CD14-positive monocyte (primary cell): ENCODE measurements at regions not wholly inside any gene's neighbourhood (a gene's known extent, or its start where the extent isn't known, plus 50 kb on each side); places are given as distances from the start of the nearest gene placed in this dataset.

Experiments used
- DNase-seq, 3 donors: peaks; one replicate each; pipeline ENCODE4 v3.0.0-alpha.2; 2011 to 2022
- H2AFZ ChIP-seq: 2 replicates; pipeline ENCODE4 v1.6.0; 2012; ENCODE audit warnings: mild to moderate bottlenecking, low read depth, low read length, inconsistent platforms; ENCODE audit not compliant: insufficient read depth, poor library complexity, severe bottlenecking
- H3K27ac ChIP-seq, 2 donors: 1 replicate in 1 of 2; 2 replicates in 1 of 2; pipeline ENCODE4 v1.5.1; 2012 to 2013; ENCODE audit warnings: low read length in 2 of 2, control low read depth in 1 of 2, inconsistent platforms in 1 of 2, low read depth in 1 of 2, mild to moderate bottlenecking in 1 of 2
- H3K27me3 ChIP-seq, 2 donors: one replicate each; pipeline versions ENCODE4 v1.6.0 to v1.6.1; 2011 to 2013; ENCODE audit warnings: low read length in 2 of 2; ENCODE audit not compliant: control insufficient read depth in 2 of 2, insufficient read depth in 2 of 2
- H3K36me3 ChIP-seq, 2 donors: replicated peaks in 1 of 2; 1 replicate in 1 of 2; 2 replicates in 1 of 2; pipeline versions ENCODE4 v1.5.1 to v1.6.1; 2012 to 2013; ENCODE audit warnings: low read length in 2 of 2, control low read depth in 1 of 2, inconsistent platforms in 1 of 2, mild to moderate bottlenecking in 1 of 2; ENCODE audit not compliant: insufficient read depth in 2 of 2, control insufficient read depth in 1 of 2
- H3K4me1 ChIP-seq, 2 donors: 1 replicate in 1 of 2; 2 replicates in 1 of 2; pipeline versions ENCODE4 v1.5.1 to v1.6.1; 2012 to 2013; ENCODE audit warnings: low read length in 2 of 2, control low read depth in 1 of 2, inconsistent platforms in 1 of 2, mild to moderate bottlenecking in 1 of 2, moderate library complexity in 1 of 2; ENCODE audit not compliant: insufficient read depth in 2 of 2, control insufficient read depth in 1 of 2
- H3K4me2 ChIP-seq: replicated peaks from 2 replicates; pipeline ENCODE3; 2012; ENCODE audit warnings: low read length, moderate library complexity, mild to moderate bottlenecking; ENCODE audit not compliant: poor library complexity, severe bottlenecking; ENCODE audit errors: extremely low read depth
- H3K4me3 ChIP-seq, 3 experiments: fragments of 200-600 bp in 1 of 3; sonication (generic) in 1 of 3; replicated peaks in 1 of 3; 1 replicate in 2 of 3; 2 replicates in 1 of 3; pipeline ENCODE4 v1.5.1; 2011 to 2013; ENCODE audit warnings: low read length in 3 of 3, mild to moderate bottlenecking in 3 of 3, control low read depth in 2 of 3, low read depth in 2 of 3, inconsistent platforms in 1 of 3, moderate library complexity in 1 of 3
- H3K79me2 ChIP-seq: 2 replicates; pipeline ENCODE4 v1.6.0; 2012; ENCODE audit warnings: mild to moderate bottlenecking, control low read depth, inconsistent platforms, low read length, moderate library complexity; ENCODE audit not compliant: insufficient read depth
- H3K9ac ChIP-seq: 2 replicates; pipeline ENCODE4 v1.6.0; 2017; ENCODE audit warnings: low read length, mild to moderate bottlenecking; ENCODE audit not compliant: insufficient read depth, poor library complexity, severe bottlenecking
- H3K9me3 ChIP-seq, 2 donors: replicated peaks in 1 of 2; 1 replicate in 1 of 2; 2 replicates in 1 of 2; pipeline versions ENCODE4 v1.5.1 to v1.6.1; 2012 to 2013; ENCODE audit warnings: low read length in 2 of 2, control low read depth in 1 of 2; ENCODE audit not compliant: control insufficient read depth in 1 of 2, insufficient read depth in 1 of 2
- H4K20me1 ChIP-seq: 2 replicates; pipeline ENCODE4 v1.6.0; 2012; ENCODE audit warnings: mild to moderate bottlenecking, low read length, control low read depth, moderate library complexity; ENCODE audit not compliant: insufficient read depth
- H3K27ac Mint-ChIP-seq, 7 donors: one replicate each; pipeline ENCODE4 v1.8.0; 2020; ENCODE audit warnings: mild to moderate bottlenecking in 7 of 7, mixed read lengths in 7 of 7, moderate library complexity in 6 of 7, inconsistent platforms in 2 of 7
- H3K27me3 Mint-ChIP-seq, 3 donors: one replicate each; pipeline ENCODE4 v1.8.0; 2021 to 2022; ENCODE audit warnings: low read depth in 3 of 3, mild to moderate bottlenecking in 3 of 3, mixed read lengths in 3 of 3, moderate library complexity in 3 of 3, inconsistent platforms in 1 of 3
- H3K36me3 Mint-ChIP-seq, 2 donors: one replicate each; pipeline ENCODE4 v1.8.0; 2020; ENCODE audit warnings: mixed read lengths in 2 of 2, inconsistent platforms in 1 of 2, mild to moderate bottlenecking in 1 of 2
- H3K4me1 Mint-ChIP-seq: one replicate; pipeline ENCODE4 v1.8.0; 2020; ENCODE audit warnings: mild to moderate bottlenecking, mixed read lengths
- H3K4me3 Mint-ChIP-seq, 2 donors: one replicate each; pipeline ENCODE4 v1.8.0; 2020; ENCODE audit warnings: mild to moderate bottlenecking in 2 of 2, mixed read lengths in 2 of 2, moderate library complexity in 1 of 2
- H3K9me3 Mint-ChIP-seq, 7 donors: one replicate each; pipeline ENCODE4 v1.8.0; 2020 to 2022; ENCODE audit warnings: mixed read lengths in 7 of 7, mild to moderate bottlenecking in 6 of 7, moderate library complexity in 6 of 7, inconsistent platforms in 2 of 7
- WGBS: methylation state at CpG from one replicate; pipeline ENCODE4 v1.1.5; 2013; ENCODE audit warnings: missing lambda C conversion rate; ENCODE audit not compliant: insufficient coverage; 5-methylcytosine and 5-hydroxymethylcytosine counted together
- intact Hi-C, 2 donors: fragments of 100-400 bp; cut with micrococcal nuclease; formaldehyde crosslinking; loops; one replicate each; pipeline versions ENCODE4 v1.15.0 to v1.15.1; 2023
- TF ChIP-seq, protein P1 (sequence below): fragments of 200-600 bp; IDR thresholded peaks from one replicate; pipeline ENCODE4 v1.8.0; 2022; ENCODE audit warnings: antibody characterized with exemption, mild to moderate bottlenecking

DNA sequence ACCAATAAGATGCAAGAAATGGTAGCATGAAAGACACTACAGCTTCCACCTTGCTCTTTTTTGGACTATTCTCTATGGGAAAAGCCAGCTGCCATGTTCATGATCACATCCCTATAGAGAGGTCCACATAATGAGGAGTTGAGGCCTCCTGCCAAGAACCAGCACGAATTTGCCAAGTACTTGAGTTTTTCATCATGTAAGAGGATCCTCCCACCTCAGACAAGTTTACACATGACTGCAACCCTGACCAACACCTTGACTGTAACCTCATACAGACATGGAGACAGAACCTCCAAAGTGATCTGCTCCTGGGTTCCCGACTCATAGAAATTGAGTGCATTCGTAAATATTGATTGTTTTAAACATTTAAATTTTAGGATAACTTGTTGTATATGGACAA is 135.2 kb upstream of the TSPAN5 start:
- H3K9me3 Mint-ChIP-seq, result peaks cover 0 to 2% (median 0%) of the 10 kb centered on the region in 7 donors
- no peaks in the 10 kb centered on the region for H3K4me1 Mint-ChIP-seq
- DNase-seq, result no peak
- no peak overlapping the region for H3K4me3 Mint-ChIP-seq
- Histone ChIP-seq H3K27ac (no peak overlapping the region), H3K9ac (no peak overlapping the region), H3K4me1 (no peaks in the 10 kb centered on the region), H4K20me1 (no peaks in the 10 kb centered on the region), H2AFZ (no peak overlapping the region), H3K27me3 (no peaks in the 10 kb centered on the region), H3K4me3 (no peak overlapping the region), H3K9me3 (no peaks in the 10 kb centered on the region), H3K4me2 (no peak overlapping the region), H3K79me2 (no peaks in the 10 kb centered on the region), H3K36me3 (no peaks in the 10 kb centered on the region)
- H3K27ac Mint-ChIP-seq, result no peak overlapping the region
- H3K36me3 Mint-ChIP-seq, result no peaks in the 10 kb centered on the region
- intact Hi-C loops, result no loop called here
- peaks cover 0 to 2% (median 0%) of the 10 kb centered on the region in 3 donors for H3K27me3 Mint-ChIP-seq
- TF ChIP-seq, protein P1, sequence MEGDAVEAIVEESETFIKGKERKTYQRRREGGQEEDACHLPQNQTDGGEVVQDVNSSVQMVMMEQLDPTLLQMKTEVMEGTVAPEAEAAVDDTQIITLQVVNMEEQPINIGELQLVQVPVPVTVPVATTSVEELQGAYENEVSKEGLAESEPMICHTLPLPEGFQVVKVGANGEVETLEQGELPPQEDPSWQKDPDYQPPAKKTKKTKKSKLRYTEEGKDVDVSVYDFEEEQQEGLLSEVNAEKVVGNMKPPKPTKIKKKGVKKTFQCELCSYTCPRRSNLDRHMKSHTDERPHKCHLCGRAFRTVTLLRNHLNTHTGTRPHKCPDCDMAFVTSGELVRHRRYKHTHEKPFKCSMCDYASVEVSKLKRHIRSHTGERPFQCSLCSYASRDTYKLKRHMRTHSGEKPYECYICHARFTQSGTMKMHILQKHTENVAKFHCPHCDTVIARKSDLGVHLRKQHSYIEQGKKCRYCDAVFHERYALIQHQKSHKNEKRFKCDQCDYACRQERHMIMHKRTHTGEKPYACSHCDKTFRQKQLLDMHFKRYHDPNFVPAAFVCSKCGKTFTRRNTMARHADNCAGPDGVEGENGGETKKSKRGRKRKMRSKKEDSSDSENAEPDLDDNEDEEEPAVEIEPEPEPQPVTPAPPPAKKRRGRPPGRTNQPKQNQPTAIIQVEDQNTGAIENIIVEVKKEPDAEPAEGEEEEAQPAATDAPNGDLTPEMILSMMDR, result no peak
- WGBS, result no CpG with 5 or more reads among the region's 3 CpGs

DNA sequence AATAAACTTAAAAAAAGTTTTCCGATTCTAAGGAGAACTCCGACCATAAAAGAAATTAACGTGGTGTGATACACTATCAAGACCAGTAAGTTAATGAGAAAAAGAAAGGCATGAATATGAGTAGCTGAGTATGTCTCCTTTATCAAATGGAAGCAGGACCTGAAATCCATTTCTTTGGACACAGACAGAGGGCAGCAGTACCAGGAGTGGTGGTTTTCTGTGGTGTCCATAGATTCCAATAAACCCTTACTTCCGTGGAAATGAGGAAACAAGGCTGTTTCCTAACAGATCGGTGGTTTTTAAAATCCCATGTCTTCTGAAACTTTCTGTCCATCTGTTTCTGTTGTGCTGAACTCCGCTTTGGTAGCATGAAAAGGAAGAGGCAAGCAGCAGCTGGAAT is 128.5 kb upstream of the TSPAN5 start:
- no peaks in the 10 kb centered on the region for H3K4me1 ChIP-seq
- TF ChIP-seq, protein P1, result no peak
- no peaks in the 10 kb centered on the region for H3K27me3 ChIP-seq
- no peak overlapping the region for H3K4me3 Mint-ChIP-seq
- no peak overlapping the region for H2AFZ ChIP-seq
- H3K4me1 Mint-ChIP-seq, result peaks cover 2% of the 10 kb centered on the region
- H3K27ac ChIP-seq, result no peak overlapping the region
- H3K79me2 ChIP-seq, result no peaks in the 10 kb centered on the region
- 100% methylated on average over 1 of the region's 6 CpGs for WGBS
- H3K27me3 Mint-ChIP-seq, result peaks cover 0 to 2% (median 2%) of the 10 kb centered on the region in 3 donors
- no peak overlapping the region for H3K4me2 ChIP-seq
- peaks cover 0 to 2% (median 0%) of the 10 kb centered on the region in 7 donors for H3K9me3 Mint-ChIP-seq
- H3K4me3 ChIP-seq, result no peak overlapping the region
- DNase-seq, result no peak
- no peaks in the 10 kb centered on the region for H4K20me1 ChIP-seq
- no peaks in the 10 kb centered on the region for H3K36me3 ChIP-seq
- H3K9ac ChIP-seq, result no peak overlapping the region
- intact Hi-C loops, result no loop called here
- no peaks in the 10 kb centered on the region for H3K36me3 Mint-ChIP-seq
- no peak overlapping the region for H3K27ac Mint-ChIP-seq
- no peaks in the 10 kb centered on the region for H3K9me3 ChIP-seq
